ENCODE measurements at regions not wholly inside any gene's neighbourhood (a gene's known extent, or its start where the extent isn't known, plus 50 kb on each side); places are given as distances from the start of the nearest gene placed in this dataset.

- Mint-ChIP-seq H3K27me3 (ENCODE audit: insufficient read depth) (no peaks in the 10 kb centered on the region; the same call in 1 of the 2 replicates), H3K4me1 (ENCODE audit: low read depth) (no peaks in the 10 kb centered on the region), H3K36me3 (ENCODE audit: low read depth) (no peaks in the 10 kb centered on the region), H3K27ac (no peak overlapping the region), H3K4me3 (no peak overlapping the region), H3K9me3 (no peaks in the 10 kb centered on the region)
- TF ChIP-seq, protein P1, sequence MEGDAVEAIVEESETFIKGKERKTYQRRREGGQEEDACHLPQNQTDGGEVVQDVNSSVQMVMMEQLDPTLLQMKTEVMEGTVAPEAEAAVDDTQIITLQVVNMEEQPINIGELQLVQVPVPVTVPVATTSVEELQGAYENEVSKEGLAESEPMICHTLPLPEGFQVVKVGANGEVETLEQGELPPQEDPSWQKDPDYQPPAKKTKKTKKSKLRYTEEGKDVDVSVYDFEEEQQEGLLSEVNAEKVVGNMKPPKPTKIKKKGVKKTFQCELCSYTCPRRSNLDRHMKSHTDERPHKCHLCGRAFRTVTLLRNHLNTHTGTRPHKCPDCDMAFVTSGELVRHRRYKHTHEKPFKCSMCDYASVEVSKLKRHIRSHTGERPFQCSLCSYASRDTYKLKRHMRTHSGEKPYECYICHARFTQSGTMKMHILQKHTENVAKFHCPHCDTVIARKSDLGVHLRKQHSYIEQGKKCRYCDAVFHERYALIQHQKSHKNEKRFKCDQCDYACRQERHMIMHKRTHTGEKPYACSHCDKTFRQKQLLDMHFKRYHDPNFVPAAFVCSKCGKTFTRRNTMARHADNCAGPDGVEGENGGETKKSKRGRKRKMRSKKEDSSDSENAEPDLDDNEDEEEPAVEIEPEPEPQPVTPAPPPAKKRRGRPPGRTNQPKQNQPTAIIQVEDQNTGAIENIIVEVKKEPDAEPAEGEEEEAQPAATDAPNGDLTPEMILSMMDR (IDR thresholded peaks at IDR 0.05): no peak
- no peak for DNase-seq
Measured at GRCh38 chr4:101540336-101540735, 193.0 kb upstream of the PPP3CA start.

GRCh38 chr4:101528526-101528925 is 181.2 kb upstream of the PPP3CA start:
- Mint-ChIP-seq H3K36me3 (ENCODE audit: low read depth) (no peaks in the 10 kb centered on the region), H3K27ac (no peak overlapping the region), H3K27me3 (ENCODE audit: insufficient read depth) (peaks cover 5% of the 10 kb centered on the region; the same call in 1 of the 2 replicates), H3K4me3 (no peak overlapping the region), H3K9me3 (no peaks in the 10 kb centered on the region), H3K4me1 (ENCODE audit: low read depth) (no peaks in the 10 kb centered on the region)
- no peak for DNase-seq
- TF ChIP-seq, protein P1 (IDR thresholded peaks at IDR 0.05): no peak

- no peaks in the 10 kb centered on the region for H3K9me3 Mint-ChIP-seq
Measured at GRCh38 chr4:101527188-101527587, 179.9 kb upstream of the PPP3CA start.

GRCh38 chr4:101515566-101515965 is 168.2 kb upstream of the PPP3CA start:
- TF ChIP-seq, protein P1 (IDR thresholded peaks at IDR 0.05): no peak
- Mint-ChIP-seq H3K4me1 (ENCODE audit: low read depth) (no peaks in the 10 kb centered on the region), H3K9me3 (no peaks in the 10 kb centered on the region), H3K27me3 (ENCODE audit: insufficient read depth) (peaks cover 1% of the 10 kb centered on the region), H3K27ac (no peak overlapping the region), H3K4me3 (no peak overlapping the region), H3K36me3 (ENCODE audit: low read depth) (no peaks in the 10 kb centered on the region)
- DNase-seq: no peak

More at GRCh38 chr4:101527188-101527587, 179.9 kb upstream of the PPP3CA start:
- H3K36me3 Mint-ChIP-seq (ENCODE audit: low read depth): no peaks in the 10 kb centered on the region
- H3K4me3 Mint-ChIP-seq: no peak overlapping the region
- TF ChIP-seq, protein P1 (IDR thresholded peaks at IDR 0.05): no peak
- no peak overlapping the region for H3K27ac Mint-ChIP-seq
- no peaks in the 10 kb centered on the region for H3K4me1 Mint-ChIP-seq (ENCODE audit: low read depth)
- DNase-seq: no peak
- H3K27me3 Mint-ChIP-seq (ENCODE audit: insufficient read depth): peaks cover 5% of the 10 kb centered on the region; the same call in 1 of the 2 replicates

DNA sequence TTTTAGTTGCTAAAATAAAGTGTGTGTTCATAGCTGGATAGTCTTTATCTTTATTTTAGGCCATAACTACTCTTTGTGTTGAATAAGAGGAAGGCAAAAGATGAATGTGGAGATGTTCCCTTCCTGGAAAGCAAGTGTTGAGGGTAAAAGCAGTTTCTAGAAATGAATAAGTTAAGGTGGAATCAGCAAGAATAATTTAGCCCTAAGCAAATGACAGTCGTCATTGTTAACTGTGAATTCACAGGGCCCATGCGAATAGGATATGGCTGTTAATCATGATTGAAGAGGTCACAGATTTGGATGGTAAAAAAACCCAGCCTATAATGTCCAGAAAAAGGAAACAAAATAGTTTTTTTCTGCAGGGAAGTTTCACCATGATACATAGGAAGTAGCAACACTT is 167.8 kb upstream of the PPP3CA start:
- no peak overlapping the region for H3K27ac Mint-ChIP-seq
- no peaks in the 10 kb centered on the region for H3K9me3 Mint-ChIP-seq
- TF ChIP-seq, protein P1 (IDR thresholded peaks at IDR 0.05): no peak
- H3K4me3 Mint-ChIP-seq: no peak overlapping the region
- no peaks in the 10 kb centered on the region for H3K4me1 Mint-ChIP-seq (ENCODE audit: low read depth)
- no peak for DNase-seq
- H3K36me3 Mint-ChIP-seq (ENCODE audit: low read depth): no peaks in the 10 kb centered on the region
- H3K27me3 Mint-ChIP-seq (ENCODE audit: insufficient read depth): peaks cover 1% of the 10 kb centered on the region

- TF ChIP-seq, protein P1 (IDR thresholded peaks at IDR 0.05): no peak
Measured at GRCh38 chr4:101512416-101512815, 165.1 kb upstream of the PPP3CA start.

More at GRCh38 chr4:101512416-101512815, 165.1 kb upstream of the PPP3CA start:
- H3K36me3 Mint-ChIP-seq (ENCODE audit: low read depth): no peaks in the 10 kb centered on the region
- H3K27ac Mint-ChIP-seq: no peak overlapping the region
- H3K4me3 Mint-ChIP-seq: no peak overlapping the region
- H3K27me3 Mint-ChIP-seq (ENCODE audit: insufficient read depth): peaks cover 1% of the 10 kb centered on the region
- no peaks in the 10 kb centered on the region for H3K9me3 Mint-ChIP-seq
- no peak for DNase-seq
- no peaks in the 10 kb centered on the region for H3K4me1 Mint-ChIP-seq (ENCODE audit: low read depth)

All from HFFc6 (cell line).